ENCODE measurements at regions not wholly inside any gene's neighbourhood (a gene's known extent, or its start where the extent isn't known, plus 50 kb on each side); places are given as distances from the start of the nearest gene placed in this dataset.
A peak's percentile ranks its signal among the peaks of the same experiment; 100 is the strongest.

DNA sequence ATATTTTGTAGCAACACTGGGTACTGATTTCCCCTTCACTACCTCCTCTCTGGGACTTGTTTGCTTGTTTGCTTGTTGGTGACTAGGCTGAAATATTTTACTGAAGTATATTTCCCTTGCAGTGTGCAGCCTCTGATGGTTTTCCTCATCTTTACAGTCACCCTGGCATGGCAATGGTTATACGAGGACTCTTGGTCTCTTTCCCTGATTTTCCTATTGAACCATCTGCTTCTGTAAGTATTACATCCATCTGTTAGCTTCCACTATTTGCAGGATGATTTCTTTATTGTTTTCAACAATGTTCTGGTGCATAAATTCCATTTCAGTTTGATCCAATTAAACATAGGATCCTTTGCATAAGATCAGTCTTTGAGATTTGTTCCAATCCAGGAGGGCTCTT, 465.1 kb downstream of the MEI4 start:
- H3K4me3 ChIP-seq (ENCODE audit: low read length): no peak overlapping the region
- DNase-seq (ENCODE audit: low read depth): no peak
- no peak for TF ChIP-seq CTCF (conservative IDR thresholded peaks at IDR 0.05; ENCODE audit: low read depth, low read length)

DNA sequence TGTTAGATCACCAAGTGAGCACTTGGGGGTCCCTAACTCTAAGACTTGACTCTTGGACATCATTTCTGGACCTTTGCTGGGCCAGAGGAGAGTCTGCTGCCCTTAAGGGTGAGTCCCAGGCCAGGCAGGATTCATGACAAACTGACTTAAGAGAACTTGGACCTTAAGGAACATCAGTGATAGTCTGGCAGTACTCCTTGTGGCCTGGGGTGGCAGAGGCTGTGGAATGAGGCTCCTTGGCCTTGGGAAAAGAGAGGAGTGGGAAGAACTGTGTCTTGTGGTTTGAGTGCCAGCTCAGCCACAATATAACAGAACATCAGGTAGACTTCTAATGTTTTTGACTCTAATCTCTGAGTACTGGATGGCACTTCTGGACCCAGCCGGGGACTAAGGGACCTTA, 478.7 kb downstream of the MEI4 start:
- H3K4me3 ChIP-seq (ENCODE audit: low read length): no peak overlapping the region
- TF ChIP-seq CTCF (conservative IDR thresholded peaks at IDR 0.05; ENCODE audit: low read depth, low read length): no peak
- DNase-seq (ENCODE audit: low read depth): no peak

DNA sequence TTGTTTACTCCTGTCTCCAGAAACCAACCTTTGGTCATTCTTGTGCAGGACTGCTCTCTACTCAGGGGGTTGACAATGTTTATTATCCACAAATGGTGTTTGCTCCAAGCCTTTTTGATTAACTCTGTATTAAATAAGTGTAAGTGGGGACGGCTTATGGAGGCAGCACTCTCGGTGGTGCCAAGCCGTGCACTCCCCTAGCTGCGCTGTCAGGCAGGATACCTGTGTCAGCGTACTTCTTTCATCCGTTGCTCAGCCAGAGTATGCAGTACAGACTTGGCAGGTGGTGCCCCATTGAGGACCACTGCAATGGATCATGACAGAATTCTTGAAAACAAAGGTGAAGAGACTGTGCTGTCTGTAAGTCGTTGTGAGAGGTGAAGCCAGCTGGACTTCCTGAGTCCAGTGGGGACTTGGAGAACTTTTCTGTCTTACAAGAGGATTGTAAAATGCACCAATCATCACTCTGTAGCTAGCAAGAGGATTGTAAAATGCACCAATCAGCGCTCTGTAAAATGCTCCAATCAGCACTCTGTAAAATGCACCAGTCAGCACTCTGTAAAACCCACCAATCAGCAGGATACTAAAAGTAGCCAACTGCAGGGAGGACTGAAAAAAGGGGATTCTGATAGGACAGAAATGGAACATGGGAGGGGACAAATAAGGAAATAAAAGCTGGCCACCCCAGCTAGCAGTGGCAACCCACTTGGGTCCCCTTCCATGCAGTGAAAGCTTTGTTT, 480.0 kb downstream of the MEI4 start:
- DNase-seq (ENCODE audit: low read depth): no peak
- TF ChIP-seq CTCF (conservative IDR thresholded peaks at IDR 0.05; ENCODE audit: low read depth, low read length): no peak
- no peak overlapping the region for H3K4me3 ChIP-seq (ENCODE audit: low read length)

GRCh38 chr6:78150425-78150824, 497.6 kb downstream of the MEI4 start:
- TF ChIP-seq CTCF (conservative IDR thresholded peaks at IDR 0.05; ENCODE audit: low read depth, low read length): no peak
- DNase-seq (ENCODE audit: low read depth): no peak
- H3K4me3 ChIP-seq (ENCODE audit: low read length): no peak overlapping the region

DNA sequence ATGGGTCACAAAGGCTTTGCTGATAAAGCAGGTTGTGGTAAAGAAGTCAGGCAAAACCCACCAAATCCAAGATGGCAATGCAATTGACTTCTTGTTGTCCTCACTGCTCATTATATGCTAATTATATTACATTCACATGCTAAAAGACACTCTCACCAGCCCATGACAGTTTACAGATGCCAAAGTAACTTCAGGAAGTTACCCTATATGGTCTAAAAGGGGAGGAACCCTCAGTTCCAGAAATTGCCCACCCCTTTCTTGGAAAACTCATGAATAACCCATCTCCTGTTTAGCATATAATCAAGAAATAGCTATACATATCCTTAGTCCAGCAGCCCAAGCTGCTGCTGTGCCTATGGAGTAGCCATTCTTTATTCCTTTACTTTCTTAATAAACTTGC, 501.1 kb downstream of the MEI4 start:
- TF ChIP-seq CTCF (conservative IDR thresholded peaks at IDR 0.05; ENCODE audit: low read depth, low read length): no peak
- no peak for DNase-seq (ENCODE audit: low read depth)
- H3K4me3 ChIP-seq (ENCODE audit: low read length): no peak overlapping the region

DNA sequence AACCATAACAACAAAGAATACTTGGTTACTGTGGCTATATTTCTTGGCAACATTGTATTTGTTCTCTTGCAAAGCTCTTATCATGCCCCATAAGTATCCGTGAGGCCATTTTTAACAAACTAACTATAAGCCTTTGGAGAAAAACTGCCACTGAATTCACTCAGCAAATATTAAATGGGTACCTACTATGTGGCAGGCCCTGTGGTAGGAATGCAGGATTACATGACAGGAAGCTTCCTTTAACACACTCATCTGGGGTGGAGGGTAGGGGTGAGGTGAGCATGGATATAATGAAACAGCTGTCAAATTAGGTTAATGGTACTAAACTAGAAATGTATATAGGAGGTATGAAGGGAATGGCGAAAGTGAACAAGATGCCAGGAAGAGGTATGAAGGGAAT, 504.8 kb downstream of the MEI4 start:
- no peak for DNase-seq (ENCODE audit: low read depth)
- no peak overlapping the region for H3K4me3 ChIP-seq (ENCODE audit: low read length)
- TF ChIP-seq CTCF (conservative IDR thresholded peaks at IDR 0.05; ENCODE audit: low read depth, low read length): peak; percentile 31

DNA sequence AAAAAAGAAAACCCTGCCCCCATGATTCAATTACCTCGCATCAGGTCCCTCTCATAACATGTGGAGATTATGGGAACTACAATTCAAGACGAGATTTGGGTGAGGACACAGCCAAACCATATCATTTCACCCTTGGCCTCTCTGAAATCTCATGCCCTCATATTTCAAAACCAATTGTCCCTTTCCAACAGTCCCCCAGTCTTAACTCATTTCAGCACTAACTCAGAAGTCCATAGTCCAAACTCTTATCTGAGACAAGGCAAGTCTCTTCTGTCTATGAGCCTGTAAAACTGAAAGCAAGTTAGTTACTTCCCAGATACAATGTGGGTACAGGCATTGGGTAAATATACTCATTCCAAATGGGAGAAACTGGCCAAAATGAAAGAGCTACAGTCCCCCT, 536.1 kb downstream of the MEI4 start:
- no peak overlapping the region for H3K4me3 ChIP-seq (ENCODE audit: low read length)
- no peak for DNase-seq (ENCODE audit: low read depth)
- no peak for TF ChIP-seq CTCF (conservative IDR thresholded peaks at IDR 0.05; ENCODE audit: low read depth, low read length)

All from retinal pigment epithelial cell (primary cell).